Endodermal cell (in vitro differentiated cells): ENCODE measurements at regions not wholly inside any gene's neighbourhood (a gene's known extent, or its start where the extent isn't known, plus 50 kb on each side); places are given as distances from the start of the nearest gene placed in this dataset.
A peak's percentile ranks its signal among the peaks of the same experiment; 100 is the strongest.

ENCODE experiments used
- DNase-seq: peaks from one replicate; pipeline ENCODE4 v3.0.0-alpha.2; 2017
- H3K27ac ChIP-seq: 2 replicates; pipeline ENCODE4 v1.5.1; 2013; ENCODE audit warnings: mild to moderate bottlenecking, low read depth, low read length, moderate library complexity
- H3K27me3 ChIP-seq: 2 replicates; pipeline ENCODE4 v1.6.1; 2013; ENCODE audit warnings: mild to moderate bottlenecking, low read length, moderate library complexity; ENCODE audit not compliant: insufficient read depth, control insufficient read depth, poor library complexity, severe bottlenecking
- H3K36me3 ChIP-seq: 2 replicates; pipeline ENCODE4 v1.7.0; 2013; ENCODE audit warnings: mild to moderate bottlenecking, low read length, moderate library complexity; ENCODE audit not compliant: control insufficient read depth, insufficient read depth
- H3K4me1 ChIP-seq: one replicate; pipeline ENCODE4 v1.7.0; 2013; ENCODE audit warnings: low read length; ENCODE audit not compliant: control insufficient read depth, insufficient read depth
- H3K4me3 ChIP-seq: 2 replicates; pipeline ENCODE4 v1.5.1; 2013; ENCODE audit warnings: mild to moderate bottlenecking, low read length, moderate library complexity
- H3K9ac ChIP-seq: 2 replicates; pipeline ENCODE4 v1.6.1; 2013; ENCODE audit warnings: mild to moderate bottlenecking, low read length, moderate library complexity; ENCODE audit not compliant: poor library complexity, severe bottlenecking; ENCODE audit errors: extremely low read depth
- H3K9me3 ChIP-seq: 2 replicates; pipeline ENCODE4 v1.6.1; 2013; ENCODE audit warnings: mild to moderate bottlenecking, low read length, moderate library complexity; ENCODE audit not compliant: control insufficient read depth
- H3K27ac Mint-ChIP-seq: 2 replicates; pipeline ENCODE4 v1.8.0; 2020; ENCODE audit warnings: mixed read lengths
- H3K27me3 Mint-ChIP-seq: 2 replicates; pipeline ENCODE4 v1.8.0; 2021; ENCODE audit warnings: mild to moderate bottlenecking, mixed read lengths; ENCODE audit not compliant: insufficient read depth
- H3K36me3 Mint-ChIP-seq: 2 replicates; pipeline ENCODE4 v1.8.0; 2020; ENCODE audit warnings: low read depth, mixed read lengths
- H3K4me1 Mint-ChIP-seq: 2 replicates; pipeline ENCODE4 v1.8.0; 2020; ENCODE audit warnings: mixed read lengths
- H3K4me3 Mint-ChIP-seq: 2 replicates; pipeline ENCODE4 v1.8.0; 2020; ENCODE audit warnings: mild to moderate bottlenecking, moderate library complexity, mixed read lengths
- H3K9me3 Mint-ChIP-seq: 2 replicates; pipeline ENCODE4 v1.8.0; 2020; ENCODE audit warnings: mild to moderate bottlenecking, mixed read lengths
- CTCF ChIP-seq: fragments of 200-600 bp; sonication (generic); conservative IDR thresholded peaks from 2 replicates; pipeline ENCODE4 v1.5.0; 2021; ENCODE audit warnings: antibody characterized with exemption, mild to moderate bottlenecking
- WGBS, 2 experiments: methylation state at CpG; one replicate each; pipeline versions ENCODE4 v1.1.5 to v1.1.7; 2013; ENCODE audit warnings: missing lambda C conversion rate in 2 of 2, mixed read lengths in 1 of 2; ENCODE audit not compliant: insufficient coverage in 1 of 2, insufficient read length in 1 of 2; 5-methylcytosine and 5-hydroxymethylcytosine counted together

- TF ChIP-seq CTCF = no peak
- H3K27ac Mint-ChIP-seq = no peak overlapping the region
- Histone ChIP-seq H3K4me3 (no peak overlapping the region), H3K36me3 (no peaks in the 10 kb centered on the region), H3K27ac (no peak overlapping the region), H3K9me3 (no peaks in the 10 kb centered on the region), H3K4me1 (no peaks in the 10 kb centered on the region), H3K9ac (no peak overlapping the region), H3K27me3 (no peaks in the 10 kb centered on the region)
- no peaks in the 10 kb centered on the region for H3K27me3 Mint-ChIP-seq
- peaks cover 29% of the 10 kb centered on the region for H3K4me1 Mint-ChIP-seq
- no peak for DNase-seq
- 91 to 95% methylated on average over 3 of the region's 3 CpGs for WGBS, 2 experiments
- H3K9me3 Mint-ChIP-seq = no peaks in the 10 kb centered on the region
- H3K4me3 Mint-ChIP-seq = no peak overlapping the region
- no peaks in the 10 kb centered on the region for H3K36me3 Mint-ChIP-seq
These were observed 199.7 kb downstream of the BCAT1 start for GRCh38 chr12:24749171-24749570.

GRCh38 chr12:24748326-24748725, 200.6 kb downstream of the BCAT1 start:
- Mint-ChIP-seq H3K4me3 (no peak overlapping the region), H3K9me3 (no peaks in the 10 kb centered on the region), H3K27ac (peak overlapping the region; percentile 28), H3K4me1 (peaks cover 29% of the 10 kb centered on the region), H3K36me3 (no peaks in the 10 kb centered on the region), H3K27me3 (no peaks in the 10 kb centered on the region)
- no peaks in the 10 kb centered on the region for H3K4me1 ChIP-seq
- H3K27ac ChIP-seq = no peak overlapping the region
- H3K27me3 ChIP-seq = no peaks in the 10 kb centered on the region
- WGBS, 2 experiments = 60 to 66% methylated on average over 9 to 11 of the region's 11 CpGs
- H3K36me3 ChIP-seq = no peaks in the 10 kb centered on the region
- DNase-seq = no peak
- H3K9me3 ChIP-seq = no peaks in the 10 kb centered on the region
- no peak overlapping the region for H3K4me3 ChIP-seq
- no peak for TF ChIP-seq CTCF
- no peak overlapping the region for H3K9ac ChIP-seq

- Mint-ChIP-seq H3K4me1 (peaks cover 27% of the 10 kb centered on the region), H3K27ac (no peak overlapping the region), H3K4me3 (no peak overlapping the region), H3K36me3 (no peaks in the 10 kb centered on the region), H3K9me3 (no peaks in the 10 kb centered on the region), H3K27me3 (no peaks in the 10 kb centered on the region)
- H3K9ac ChIP-seq = no peak overlapping the region
- no peaks in the 10 kb centered on the region for H3K36me3 ChIP-seq
- 95 to 100% methylated on average over 1 of the region's 2 CpGs for WGBS, 2 experiments
- peaks cover 5% of the 10 kb centered on the region for H3K4me1 ChIP-seq
- no peak overlapping the region for H3K4me3 ChIP-seq
- H3K27me3 ChIP-seq = no peaks in the 10 kb centered on the region
- H3K9me3 ChIP-seq = no peaks in the 10 kb centered on the region
- no peak for TF ChIP-seq CTCF
- DNase-seq = no peak
- no peak overlapping the region for H3K27ac ChIP-seq
These were observed 202.0 kb downstream of the BCAT1 start for GRCh38 chr12:24746864-24747263.
